GM19438 (cell line): ENCODE measurements at regions not wholly inside any gene's neighbourhood (a gene's known extent, or its start where the extent isn't known, plus 50 kb on each side); places are given as distances from the start of the nearest gene placed in this dataset.

Experiments
- ATAC-seq: cut with Tn5 transposase; IDR thresholded peaks from one replicate; pipeline ENCODE4 v1.9.1; 2021; ENCODE audit warnings: low read depth; ENCODE audit not compliant: unreplicated experiment

GRCh38 chr2:128545829-128546228, 227.2 kb upstream of the HS6ST1 start:
- ATAC-seq: no peak

- no peak for ATAC-seq
Measured at GRCh38 chr2:128547667-128548066, 229.0 kb upstream of the HS6ST1 start.

GRCh38 chr2:128548461-128548891, 229.8 kb upstream of the HS6ST1 start:
- no peak for ATAC-seq

- no peak for ATAC-seq
Measured at GRCh38 chr2:128549094-128549493, 230.4 kb upstream of the HS6ST1 start.

GRCh38 chr2:128549646-128550260, 231.1 kb upstream of the HS6ST1 start:
- no peak for ATAC-seq

GRCh38 chr2:128550389-128550788, 231.7 kb upstream of the HS6ST1 start:
- no peak for ATAC-seq

GRCh38 chr2:128550801-128551416, 232.2 kb upstream of the HS6ST1 start:
- no peak for ATAC-seq

- ATAC-seq: no peak
Measured at GRCh38 chr2:128551435-128551834, 232.8 kb upstream of the HS6ST1 start.

- ATAC-seq: no peak
Measured at GRCh38 chr2:128552141-128552805, 233.6 kb upstream of the HS6ST1 start.

GRCh38 chr2:128552806-128553551, 234.3 kb upstream of the HS6ST1 start:
- no peak for ATAC-seq

- no peak for ATAC-seq
Measured at GRCh38 chr2:128554151-128554769, 235.6 kb upstream of the HS6ST1 start.

GRCh38 chr2:128555433-128555832, 236.8 kb upstream of the HS6ST1 start:
- ATAC-seq: no peak

GRCh38 chr2:128556089-128556488, 237.4 kb upstream of the HS6ST1 start:
- no peak for ATAC-seq

- ATAC-seq: no peak
Measured at GRCh38 chr2:128556633-128557032, 238.0 kb upstream of the HS6ST1 start.

- no peak for ATAC-seq
Measured at GRCh38 chr2:128557069-128557468, 238.4 kb upstream of the HS6ST1 start.

- ATAC-seq: no peak
Measured at GRCh38 chr2:128557831-128558241, 239.2 kb upstream of the HS6ST1 start.

- no peak for ATAC-seq
Measured at GRCh38 chr2:128558441-128558840, 239.8 kb upstream of the HS6ST1 start.

GRCh38 chr2:128558895-128559532, 240.3 kb upstream of the HS6ST1 start:
- ATAC-seq: no peak

- ATAC-seq: no peak
Measured at GRCh38 chr2:128559533-128560515, 241.2 kb upstream of the HS6ST1 start.
